Right lobe of liver (tissue), 4 donors: ENCODE measurements at regions not wholly inside any gene's neighbourhood (a gene's known extent, or its start where the extent isn't known, plus 50 kb on each side); places are given as distances from the start of the nearest gene placed in this dataset.
"Not testable (repeated sequence)": the region's sequence is repeated elsewhere in the genome, so short reads cannot be mapped to it uniquely, and the experiment has no call there.

ENCODE experiments used
- CTCF ChIP-seq, 4 donors: fragments of 200-600 bp in 3 of 4; fragments of 450-650 bp in 1 of 4; IDR thresholded peaks; one replicate each; pipeline versions ENCODE4 v1.5.1 to v1.8.0; 2016 to 2022; ENCODE audit warnings: antibody characterized with exemption in 4 of 4, mild to moderate bottlenecking in 2 of 4
- POLR2A ChIP-seq: fragments of 450-650 bp; IDR thresholded peaks from one replicate; pipeline ENCODE4 v1.6.1; 2017; ENCODE audit warnings: antibody characterized with exemption, mild to moderate bottlenecking
- donor health status: DM: no; HTN: no; CAD: no.
- donor health status: DM: no; HTN: no; CAD: no.
- donor health status: DM: no; HTN: yes; CAD: no.

DNA sequence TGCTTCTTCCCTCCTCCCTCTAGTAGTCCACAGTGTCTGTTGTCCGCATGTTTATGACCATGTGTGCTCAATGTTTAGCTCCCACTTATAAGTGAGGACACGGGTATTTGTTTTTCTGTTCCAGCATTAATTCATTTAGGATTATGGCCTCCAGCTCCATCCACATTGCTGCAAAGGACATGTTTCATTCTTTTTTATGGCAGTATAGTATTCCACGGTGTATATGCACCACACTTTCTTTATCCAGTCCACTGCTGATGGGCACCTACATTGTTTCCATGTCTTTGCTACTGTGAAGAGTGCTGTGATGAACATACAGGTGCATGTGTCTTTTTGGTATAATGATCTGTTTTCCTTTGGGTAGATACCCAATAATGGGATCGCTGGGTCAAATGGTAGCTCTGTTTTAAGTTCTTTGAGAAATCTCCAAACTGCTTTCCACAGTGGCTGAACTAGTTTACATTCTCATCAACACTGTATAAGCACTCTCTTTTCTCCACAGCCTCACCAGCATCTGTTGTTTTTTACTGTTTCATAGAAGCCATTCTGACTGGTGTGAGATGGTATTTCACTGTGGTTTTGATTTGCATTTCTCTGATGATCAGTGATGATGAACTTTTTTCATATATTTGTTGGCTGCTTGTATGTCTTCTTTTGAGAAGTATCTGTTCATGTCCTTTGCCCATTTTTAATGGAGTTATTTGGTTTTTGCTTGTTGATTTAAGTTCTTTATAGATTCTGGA, 63.0 kb upstream of the SLC22A16 start:
- not testable (repeated sequence) for TF ChIP-seq CTCF (IDR thresholded peaks at IDR 0.05); POLR2A
